Left ventricle myocardium inferior (tissue), 1 donor: ENCODE measurements at regions not wholly inside any gene's neighbourhood (a gene's known extent, or its start where the extent isn't known, plus 50 kb on each side); places are given as distances from the start of the nearest gene placed in this dataset.

Experiments
- DNase-seq: peaks from one replicate; pipeline ENCODE4 v3.0.0-alpha.2; 2020
- H3K27ac ChIP-seq: fragments of 200-600 bp; replicated peaks from 2 replicates; pipeline ENCODE4 v1.8.0; 2021
- H3K27me3 ChIP-seq: fragments of 200-600 bp; 2 replicates; pipeline ENCODE4 v1.8.0; 2021; ENCODE audit warnings: low read depth
- H3K36me3 ChIP-seq: fragments of 200-600 bp; 2 replicates; pipeline ENCODE4 v1.8.0; 2021
- H3K4me1 ChIP-seq: fragments of 200-600 bp; 2 replicates; pipeline ENCODE4 v1.8.0; 2021
- H3K4me3 ChIP-seq: fragments of 200-600 bp; 2 replicates; pipeline ENCODE4 v1.8.0; 2021; ENCODE audit warnings: mild to moderate bottlenecking, moderate library complexity
- H3K9me3 ChIP-seq: fragments of 200-600 bp; replicated peaks from 2 replicates; pipeline ENCODE4 v1.8.0; 2021
- CTCF ChIP-seq: fragments of 200-600 bp; IDR thresholded peaks from 2 replicates; pipeline ENCODE4 v1.8.0; 2021; ENCODE audit warnings: antibody characterized with exemption, mild to moderate bottlenecking, borderline replicate concordance
- intact Hi-C: fragments of 100-400 bp; cut with micrococcal nuclease; formaldehyde crosslinking; loops from one replicate; pipeline ENCODE4 v1.11.0; 2022
- donor health status: DM: no; HTN: yes; CAD: no; lungs with severe emphysema.

GRCh38 chr12:114974826-114975639 lies 291.1 kb upstream of the TBX3 start:
- Histone ChIP-seq H3K9me3 (no peaks in the 10 kb centered on the region), H3K4me1 (no peaks in the 10 kb centered on the region), H3K4me3 (no peak overlapping the region), H3K27me3 (peaks cover 8% of the 10 kb centered on the region), H3K27ac (no peak overlapping the region), H3K36me3 (no peaks in the 10 kb centered on the region)
- DNase-seq = no peak
- intact Hi-C loops = no loop called here
- TF ChIP-seq CTCF = no peak

GRCh38 chr12:114974333-114974732 lies 290.4 kb upstream of the TBX3 start:
- Histone ChIP-seq H3K4me3 (no peak overlapping the region), H3K9me3 (no peaks in the 10 kb centered on the region), H3K36me3 (no peaks in the 10 kb centered on the region), H3K27ac (no peak overlapping the region), H3K27me3 (peaks cover 8% of the 10 kb centered on the region), H3K4me1 (no peaks in the 10 kb centered on the region)
- no peak for DNase-seq
- intact Hi-C loops = no loop called here
- TF ChIP-seq CTCF = no peak

GRCh38 chr12:114968727-114969126 lies 284.8 kb upstream of the TBX3 start:
- no peak overlapping the region for H3K4me3 ChIP-seq
- intact Hi-C loops = no loop called here
- no peaks in the 10 kb centered on the region for H3K9me3 ChIP-seq
- no peak overlapping the region for H3K27ac ChIP-seq
- no peak for TF ChIP-seq CTCF
- H3K36me3 ChIP-seq = no peaks in the 10 kb centered on the region
- H3K4me1 ChIP-seq = no peaks in the 10 kb centered on the region
- DNase-seq = no peak
- peaks cover 4% of the 10 kb centered on the region for H3K27me3 ChIP-seq

GRCh38 chr12:114967151-114967550 lies 283.2 kb upstream of the TBX3 start:
- intact Hi-C loops = no loop called here
- no peak for TF ChIP-seq CTCF

DNA sequence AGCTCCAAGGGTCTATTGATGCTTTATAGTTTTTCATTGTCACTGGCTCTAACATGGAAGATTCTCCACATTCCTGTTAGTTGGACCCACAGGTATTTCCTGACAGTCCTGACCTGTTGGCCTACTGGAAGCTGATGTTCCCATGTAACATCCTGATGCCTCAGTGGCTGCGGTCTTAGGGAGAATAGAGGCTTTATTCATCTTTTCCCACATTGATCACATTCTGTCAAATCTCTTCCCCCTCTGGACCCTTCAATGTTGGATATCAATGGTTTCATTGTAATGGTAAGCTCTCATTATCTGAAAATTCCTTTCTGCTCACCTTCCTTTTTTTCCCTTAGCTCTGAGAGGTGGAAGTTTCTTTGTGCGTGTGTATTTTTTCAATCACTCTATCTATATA lies 280.9 kb upstream of the TBX3 start:
- H3K36me3 ChIP-seq = no peaks in the 10 kb centered on the region
- intact Hi-C loops = no loop called here

More at GRCh38 chr12:114967151-114967550, 283.2 kb upstream of the TBX3 start:
- no peaks in the 10 kb centered on the region for H3K4me1 ChIP-seq
- H3K4me3 ChIP-seq = no peak overlapping the region
- H3K9me3 ChIP-seq = peaks cover 5% of the 10 kb centered on the region
- no peak overlapping the region for H3K27ac ChIP-seq
- H3K27me3 ChIP-seq = peaks cover 3% of the 10 kb centered on the region
- no peak for DNase-seq
- no peaks in the 10 kb centered on the region for H3K36me3 ChIP-seq

More for the DNA sequence above, 280.9 kb upstream of the TBX3 start:
- no peak for TF ChIP-seq CTCF
- Histone ChIP-seq H3K27me3 (no peaks in the 10 kb centered on the region), H3K4me3 (no peak overlapping the region), H3K9me3 (peaks cover 5% of the 10 kb centered on the region), H3K27ac (no peak overlapping the region), H3K4me1 (no peaks in the 10 kb centered on the region)
- DNase-seq = no peak
